Stimulated activated CD8-positive, alpha-beta memory T cell treated with anti-CD3 and anti-CD28 coated beads, Interleukin-2, amount 100 ng/mL, for 48 hours (primary cell): ENCODE measurements at regions not wholly inside any gene's neighbourhood (a gene's known extent, or its start where the extent isn't known, plus 50 kb on each side); places are given as distances from the start of the nearest gene placed in this dataset.

Experiments
- DNase-seq, 2 donors: peaks; one replicate each; pipeline ENCODE4 v3.0.0-alpha.2; 2020; ENCODE audit warnings: low read depth in 2 of 2

DNA sequence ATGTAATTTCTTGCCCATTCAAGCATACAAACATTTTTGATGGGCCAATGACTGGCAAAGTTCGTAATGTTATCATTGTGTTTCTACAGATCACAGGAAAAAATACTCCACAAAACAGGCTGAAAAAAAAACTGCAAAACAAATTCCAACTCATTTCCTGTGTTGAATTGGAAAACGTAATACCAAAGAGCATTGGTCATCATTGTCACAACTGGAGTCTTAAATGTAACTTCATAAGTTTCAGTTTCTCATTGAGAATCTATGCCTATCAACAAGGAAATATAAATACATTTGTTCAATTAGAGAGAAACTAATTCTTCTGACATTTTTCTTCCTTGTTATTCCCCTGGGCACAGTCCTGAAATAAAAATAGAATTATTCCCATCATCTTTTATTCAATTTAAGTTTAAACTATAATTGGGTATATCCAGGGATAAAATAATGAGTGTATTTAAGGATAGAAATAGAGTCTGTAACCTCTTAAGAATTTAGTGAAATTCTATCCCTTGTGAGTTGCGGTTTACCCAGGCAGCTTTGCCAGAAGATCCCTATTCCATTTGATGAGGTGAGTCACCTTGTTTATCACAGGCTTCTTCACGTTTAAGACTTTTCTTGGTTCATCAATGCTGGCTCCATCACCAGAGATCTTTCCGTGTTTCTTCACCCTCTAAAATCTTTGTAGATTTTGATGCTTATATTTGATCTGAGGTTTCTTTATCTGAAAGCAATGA lies 112.7 kb upstream of the ITGA1 start:
- DNase-seq: no peak

DNA sequence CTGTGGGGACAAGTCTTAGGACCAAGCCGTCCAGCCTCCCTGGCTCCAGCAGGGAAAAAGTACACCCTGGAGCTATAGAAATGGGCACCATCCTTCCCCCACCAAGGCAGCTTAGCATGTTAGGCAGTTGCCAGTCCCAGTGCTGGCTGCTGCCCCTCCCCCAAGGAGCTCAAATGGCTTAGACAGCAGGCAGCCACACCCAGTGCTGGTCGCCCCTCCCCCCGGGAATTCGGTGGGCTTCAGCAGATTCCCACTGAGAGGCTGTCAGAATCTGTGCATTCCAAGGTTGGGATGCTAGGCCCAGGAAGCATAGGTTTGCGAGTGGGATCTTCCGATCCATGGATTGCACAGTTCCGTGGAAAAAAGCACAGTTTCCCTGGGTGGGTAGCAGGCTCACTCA lies 105.2 kb upstream of the ITGA1 start:
- no peak for DNase-seq

DNA sequence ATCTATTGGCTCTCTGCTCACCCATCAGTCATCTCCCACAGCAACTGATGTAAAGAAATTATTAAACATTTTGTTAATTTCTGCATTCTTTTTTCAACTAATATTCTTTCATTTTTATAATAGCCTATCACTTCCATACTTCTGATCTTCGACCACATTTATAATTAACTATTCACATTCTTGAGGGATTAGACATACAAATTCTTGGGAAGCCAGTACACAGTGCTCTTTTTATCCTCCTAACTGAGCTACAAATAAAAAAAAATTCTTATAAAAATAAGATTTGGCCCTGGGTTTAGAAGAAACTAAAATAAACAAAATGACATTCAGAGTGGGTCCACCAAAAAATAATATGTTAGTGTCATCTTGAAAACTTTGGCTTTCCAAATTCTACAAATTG lies 103.7 kb upstream of the ITGA1 start:
- no peak for DNase-seq

DNA sequence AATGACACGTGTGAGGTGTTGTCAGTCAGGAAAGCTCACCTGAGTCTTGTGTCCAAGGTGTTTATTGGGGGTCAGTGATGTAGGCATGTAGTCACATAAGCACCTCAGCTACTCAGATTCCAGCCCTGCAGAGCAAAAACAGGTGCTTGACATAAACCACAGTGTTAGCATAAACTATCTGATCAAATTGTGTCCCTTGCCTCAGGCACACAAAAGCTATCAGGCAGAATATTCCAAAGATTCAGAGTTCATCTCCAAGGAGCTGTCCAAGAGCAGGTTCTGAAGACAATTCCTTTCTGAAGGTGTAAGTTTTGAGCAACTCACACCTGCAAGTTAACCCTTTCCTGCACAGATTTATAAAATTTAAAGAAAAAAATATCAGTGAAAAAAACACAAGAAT lies 102.2 kb upstream of the ITGA1 start:
- no peak for DNase-seq

DNA sequence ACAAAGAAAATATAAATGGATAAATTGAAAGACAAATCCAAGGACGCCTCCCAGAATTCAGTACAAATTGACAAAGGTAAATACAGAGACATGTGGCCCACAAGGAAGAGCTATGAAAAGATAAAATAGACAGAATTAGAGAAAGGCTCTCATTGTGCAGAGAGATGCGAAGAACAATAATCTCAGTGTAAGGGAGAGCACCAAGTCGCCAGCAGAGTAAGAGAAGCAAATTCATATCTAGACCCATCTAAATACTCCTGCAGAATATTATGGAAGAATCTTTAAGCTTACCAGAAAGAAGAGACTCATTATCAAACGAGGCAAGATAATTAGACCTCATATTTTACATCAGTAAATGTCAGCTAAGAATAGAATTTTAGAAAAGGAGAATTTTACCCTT lies 101.7 kb upstream of the ITGA1 start:
- DNase-seq: no peak

DNA sequence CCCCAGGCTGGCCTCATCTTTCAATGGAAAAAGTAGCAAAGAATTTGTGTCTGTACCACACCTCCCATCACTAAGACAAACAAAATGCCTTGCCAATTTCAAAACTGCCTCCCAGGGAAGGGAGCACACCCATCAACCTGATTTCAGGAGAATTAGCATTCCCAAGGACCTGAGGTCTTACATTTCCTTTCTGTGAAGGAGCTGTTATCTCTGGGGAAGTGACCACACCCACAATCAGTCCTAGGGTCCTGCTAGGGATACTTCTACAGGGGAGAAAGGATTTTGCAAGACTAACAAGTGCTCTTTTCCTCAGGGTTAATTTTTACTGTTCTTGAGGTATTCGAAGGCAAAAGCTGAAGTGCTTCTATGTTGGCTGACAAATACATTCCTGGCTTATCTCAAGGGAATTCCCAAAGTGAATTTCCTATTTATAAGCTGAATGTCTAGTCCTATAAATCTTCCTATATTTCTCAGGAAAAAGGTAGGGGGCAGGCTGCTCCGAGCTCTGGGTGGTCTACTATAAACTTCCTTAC lies 97.4 kb upstream of the ITGA1 start:
- no peak for DNase-seq

DNA sequence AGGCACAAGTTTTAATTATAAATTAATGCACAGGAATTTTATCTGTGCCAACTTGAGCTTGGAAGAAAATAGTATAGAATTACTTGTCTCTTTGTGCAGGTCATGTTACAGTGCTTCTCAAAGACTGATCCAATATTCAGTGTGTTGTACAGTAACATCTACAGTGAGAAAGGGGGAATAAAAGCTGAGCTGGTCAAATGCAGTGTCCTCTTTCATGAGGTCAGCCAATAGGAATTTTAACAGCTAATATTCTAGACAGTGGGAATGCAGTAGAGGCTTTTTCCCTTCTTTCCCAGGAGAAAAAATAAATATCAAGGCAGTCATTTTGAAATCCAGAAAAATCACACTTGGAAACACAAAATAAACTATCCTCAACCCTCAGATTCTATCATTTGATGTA lies 95.7 kb upstream of the ITGA1 start:
- DNase-seq: no peak

DNA sequence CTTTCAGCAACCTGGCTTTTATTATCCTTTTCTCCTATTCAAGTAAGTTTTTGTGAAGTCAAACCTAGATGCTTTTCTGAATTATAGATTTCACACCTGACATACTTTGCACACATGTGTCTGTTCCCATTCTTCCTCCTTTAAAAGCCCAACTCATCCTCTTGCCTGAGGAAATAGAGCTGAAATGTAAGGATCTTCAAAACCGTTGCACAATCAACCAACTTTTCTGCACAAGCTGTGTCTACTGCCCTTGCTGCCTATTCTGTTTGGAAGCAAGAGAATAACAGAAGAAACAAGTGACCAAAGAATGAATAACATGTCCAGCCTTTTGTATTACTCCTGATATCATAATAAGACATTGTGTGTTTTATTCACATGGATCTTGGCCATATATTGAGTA lies 95.1 kb upstream of the ITGA1 start:
- no peak for DNase-seq

DNA sequence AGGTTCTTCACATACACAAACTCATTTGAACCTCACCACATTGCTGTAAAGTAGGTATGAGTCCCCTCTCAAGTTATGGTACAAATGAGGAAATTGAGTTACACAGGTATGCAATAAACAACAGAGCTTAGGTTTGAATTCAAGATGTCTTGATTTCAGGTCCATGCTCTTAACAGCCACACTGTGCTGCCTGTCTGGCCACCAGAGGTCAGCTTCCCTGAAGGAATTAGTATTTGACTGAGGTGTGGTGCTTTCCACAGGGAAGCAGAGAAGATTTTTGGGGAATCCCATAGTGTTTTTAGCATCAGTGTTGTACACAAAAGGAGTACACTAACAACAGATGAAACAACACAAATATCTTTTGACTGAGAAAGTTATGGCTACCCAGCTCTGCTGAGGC lies 94.4 kb upstream of the ITGA1 start:
- DNase-seq: no peak

DNA sequence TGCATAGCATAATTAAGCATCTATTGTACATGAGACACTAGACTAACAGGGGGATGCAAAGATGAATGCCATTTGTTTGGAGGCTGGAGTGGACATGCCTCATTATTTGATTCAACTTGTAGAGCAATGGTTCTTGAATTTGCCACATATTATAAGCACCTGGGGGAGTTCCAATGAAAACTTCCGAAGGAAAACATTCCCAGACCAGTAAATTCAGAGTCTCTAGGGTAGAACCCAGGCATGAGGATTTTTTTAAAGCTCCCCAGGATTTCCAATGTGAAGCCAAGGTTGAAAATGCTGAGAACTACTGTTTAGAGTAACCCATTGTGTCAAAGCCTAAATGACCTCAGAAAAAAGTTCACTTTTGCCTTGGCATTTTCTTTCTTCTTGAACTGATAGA lies 93.9 kb upstream of the ITGA1 start:
- no peak for DNase-seq

DNA sequence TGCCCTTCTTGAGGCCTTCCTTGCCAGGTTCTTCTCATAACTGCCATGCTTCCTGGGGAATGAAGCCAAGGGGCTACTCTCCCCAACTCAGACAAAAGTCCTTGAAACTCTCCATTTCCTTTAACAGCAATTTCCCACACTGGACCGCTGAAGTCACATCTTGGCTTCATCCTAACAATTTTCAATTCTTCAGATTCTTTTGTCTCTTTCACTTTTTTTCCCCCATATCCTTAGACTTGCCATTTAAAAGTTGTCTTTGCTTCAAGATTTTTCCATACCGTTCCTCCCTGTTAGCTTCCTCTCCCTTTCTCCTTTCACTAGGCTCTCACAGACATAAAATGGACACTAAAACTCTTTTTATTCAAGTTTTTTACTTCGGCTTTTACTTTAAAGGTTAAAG lies 93.1 kb upstream of the ITGA1 start:
- DNase-seq: no peak

DNA sequence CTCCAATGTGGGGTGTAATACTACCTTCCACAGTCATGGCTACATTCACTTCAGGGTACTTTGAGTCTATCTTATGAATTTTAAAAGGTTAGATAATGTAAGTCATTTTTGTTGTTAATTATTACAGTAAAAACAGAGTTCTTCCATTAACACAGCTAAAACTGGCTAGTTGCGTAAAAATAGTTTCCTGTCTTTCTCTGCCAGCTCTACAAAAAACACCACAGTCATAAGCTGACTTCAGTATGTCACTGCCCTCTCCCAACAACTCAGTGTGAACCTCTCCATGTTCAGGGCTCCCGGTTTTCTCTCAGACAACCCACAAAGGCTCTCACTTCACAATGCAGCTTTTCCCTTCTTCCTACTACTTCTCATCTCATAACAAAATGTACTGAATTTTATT lies 84.8 kb upstream of the ITGA1 start:
- no peak for DNase-seq

DNA sequence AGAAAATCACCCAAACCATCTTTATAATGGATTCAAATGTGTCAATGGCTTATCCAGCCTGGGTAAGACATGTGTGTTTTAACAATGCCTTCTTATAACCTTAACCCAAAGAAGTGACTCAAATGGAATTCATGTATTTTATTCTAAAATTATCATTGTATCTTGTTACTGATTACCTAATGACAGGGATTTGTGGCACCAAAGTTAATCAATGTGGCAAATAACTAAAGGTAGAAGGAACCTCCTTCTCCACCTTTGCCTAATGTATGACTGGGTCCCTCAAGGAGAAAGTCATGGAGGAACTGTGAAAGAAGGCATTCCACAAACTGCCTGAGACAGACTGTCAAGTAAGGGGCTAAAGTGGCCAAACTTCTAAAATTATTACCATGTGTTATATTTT lies 84.4 kb upstream of the ITGA1 start:
- DNase-seq: no peak

DNA sequence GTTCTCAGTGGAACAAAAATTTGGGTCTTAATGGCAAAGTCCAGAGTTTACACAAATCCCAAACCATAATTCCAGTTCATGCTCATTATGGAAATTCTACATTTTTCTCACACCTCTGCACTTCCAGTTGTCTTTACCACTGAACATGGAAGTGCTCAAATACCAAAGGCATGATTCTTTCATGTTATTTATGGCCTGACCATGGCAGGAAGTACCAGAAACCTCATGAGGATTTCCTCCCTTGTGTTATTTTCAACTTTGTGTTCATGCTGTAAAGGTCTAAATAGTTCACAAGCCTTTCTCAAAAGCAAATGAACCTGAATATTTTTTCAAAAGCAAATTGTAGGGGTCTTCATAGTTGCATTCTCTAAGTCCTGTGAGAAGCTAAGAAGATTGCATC lies 82.0 kb upstream of the ITGA1 start:
- no peak for DNase-seq

DNA sequence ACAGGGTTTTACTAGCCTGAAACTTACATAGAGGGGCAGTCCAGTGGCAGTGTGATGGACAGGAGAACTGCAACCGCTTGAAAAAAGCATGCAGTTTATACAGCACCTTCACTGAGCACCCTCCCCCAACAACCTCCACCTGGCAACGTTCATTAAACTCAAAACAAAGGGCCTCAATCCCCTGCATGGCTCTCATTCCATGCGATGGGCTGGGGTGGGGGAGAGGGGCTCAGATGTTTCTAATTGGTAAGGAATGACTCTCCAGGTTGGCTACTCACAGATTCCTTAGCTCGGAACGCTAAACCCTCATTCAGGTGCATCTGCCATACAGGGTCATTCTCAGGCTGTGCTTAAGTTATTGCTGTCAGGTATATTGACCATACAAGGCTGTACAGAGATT lies 80.9 kb upstream of the ITGA1 start:
- DNase-seq: no peak

DNA sequence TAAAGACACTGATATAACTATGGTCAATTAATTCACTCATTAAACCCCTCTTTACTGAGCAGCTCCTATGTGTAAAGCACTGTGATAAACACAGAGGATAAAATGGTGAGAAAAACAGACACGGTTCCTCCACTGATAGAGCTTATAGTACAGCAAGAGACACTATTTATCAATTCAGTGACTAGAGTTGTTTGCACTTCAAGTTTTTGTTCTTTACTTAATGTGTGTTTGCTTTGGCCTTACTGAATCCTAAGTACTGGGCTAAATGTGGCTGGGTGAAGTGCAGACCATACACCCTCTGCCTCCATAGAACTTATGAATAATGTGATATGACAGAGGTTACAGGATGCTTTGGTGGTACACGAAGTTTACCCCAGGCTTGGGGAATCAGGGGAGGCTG lies 80.1 kb upstream of the ITGA1 start:
- no peak for DNase-seq

DNA sequence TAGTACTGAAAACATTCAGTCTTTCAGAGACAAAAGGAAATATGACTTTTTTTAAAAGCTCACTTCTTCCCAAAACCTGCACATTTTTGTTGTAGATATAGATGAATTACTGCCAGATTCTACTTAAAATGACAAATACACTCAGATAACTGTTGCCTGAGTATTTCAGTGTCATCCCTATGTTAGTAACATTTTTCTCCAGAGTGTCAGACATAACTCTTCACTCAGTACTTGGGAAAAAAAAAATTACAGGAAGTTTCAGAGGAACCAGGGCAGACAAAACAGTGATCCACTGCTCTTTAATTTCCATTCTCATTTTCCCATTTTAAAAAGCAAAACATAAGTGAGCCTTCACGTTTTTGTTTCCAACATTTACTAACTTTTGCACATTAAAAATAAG lies 79.3 kb upstream of the ITGA1 start:
- no peak for DNase-seq

DNA sequence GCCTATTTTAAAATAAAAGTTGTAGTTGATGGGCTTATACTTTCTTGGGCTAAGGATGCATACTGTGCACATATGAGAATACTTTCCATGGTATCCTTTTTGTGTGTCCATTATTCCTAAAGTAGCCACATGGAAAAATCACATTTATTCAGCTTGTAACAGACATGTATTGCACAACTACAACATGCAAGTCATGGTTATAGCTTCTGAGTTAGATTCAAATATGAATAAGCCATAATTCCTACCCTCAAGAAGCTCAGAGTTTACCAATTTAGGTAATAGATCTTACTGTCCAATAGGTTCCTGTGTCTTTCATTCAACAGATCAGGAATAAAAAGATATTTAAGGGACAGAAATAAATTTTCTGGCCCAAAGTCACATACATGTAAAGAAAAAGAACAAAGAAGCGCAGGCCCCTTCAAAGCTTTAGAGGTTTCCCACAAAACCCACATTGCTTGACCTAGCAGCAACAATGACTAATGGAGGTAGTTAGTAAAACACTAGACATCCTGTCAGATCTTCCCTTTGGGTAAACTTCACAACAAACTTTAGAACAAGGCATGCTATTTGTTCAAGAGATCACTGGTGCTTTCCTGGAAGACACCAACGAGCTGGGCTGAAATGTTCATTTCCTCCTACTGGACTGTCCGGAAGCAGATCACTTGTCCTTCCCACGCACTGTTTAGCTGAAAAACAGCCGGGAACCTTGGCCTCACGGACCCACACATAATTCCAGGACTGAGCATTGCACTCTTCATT lies 78.4 kb upstream of the ITGA1 start:
- no peak for DNase-seq

DNA sequence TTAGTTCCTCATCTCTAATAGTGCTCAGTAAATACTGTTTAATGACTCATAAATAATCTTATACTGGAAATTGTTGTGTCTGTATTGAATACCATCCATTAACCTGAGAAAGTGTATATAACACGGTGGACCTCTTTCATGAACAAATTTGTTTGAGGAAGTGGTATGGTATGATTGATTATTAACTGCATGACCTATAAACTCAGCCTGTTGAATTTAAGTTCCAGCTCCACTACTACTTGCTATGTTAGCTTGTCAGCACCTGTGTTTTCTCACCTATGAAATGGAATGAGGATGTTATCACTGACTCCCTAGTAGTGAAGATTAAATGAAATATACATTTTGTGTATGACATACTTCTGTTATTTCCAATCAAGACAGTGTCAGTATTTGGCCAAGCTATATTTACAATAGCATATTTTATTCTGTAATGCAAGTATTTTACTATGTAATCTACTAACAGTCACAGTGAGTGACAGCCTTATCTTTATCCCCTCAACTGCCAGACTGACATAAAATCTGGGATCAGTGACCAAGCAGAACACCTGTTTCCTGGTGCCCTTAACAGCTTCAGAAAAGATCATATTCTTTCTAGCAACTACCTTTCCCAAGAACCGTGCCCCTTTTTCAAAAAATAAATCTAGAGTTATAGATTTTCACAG lies 77.3 kb upstream of the ITGA1 start:
- no peak for DNase-seq

DNA sequence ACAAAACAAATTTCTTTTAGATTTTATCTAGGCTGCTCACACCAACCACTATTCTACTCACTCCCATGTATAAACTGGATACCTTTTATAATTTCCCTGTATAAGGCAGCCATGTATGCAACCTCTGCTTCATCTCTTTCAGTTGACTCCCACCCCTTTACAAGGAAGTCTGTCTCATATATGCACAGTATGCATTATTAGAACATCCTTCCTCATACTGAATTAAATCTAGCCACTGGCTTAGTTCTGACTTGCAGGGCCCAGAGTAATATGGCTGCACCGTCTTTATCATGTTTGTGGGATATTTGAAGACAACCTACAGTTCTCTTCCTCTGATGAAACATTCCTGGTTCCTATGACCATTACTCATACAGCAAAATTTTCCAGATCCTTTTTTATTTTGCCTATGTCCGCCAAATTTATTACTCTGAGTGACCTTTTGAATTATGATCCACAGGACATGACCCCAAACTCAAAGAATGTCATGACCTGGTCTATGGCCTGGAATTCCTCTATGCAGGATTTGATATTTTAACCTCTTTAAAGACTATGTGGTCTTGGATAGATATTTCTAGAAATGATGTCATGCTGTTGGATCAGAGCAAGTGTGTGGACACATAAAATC lies 76.6 kb upstream of the ITGA1 start:
- no peak for DNase-seq

DNA sequence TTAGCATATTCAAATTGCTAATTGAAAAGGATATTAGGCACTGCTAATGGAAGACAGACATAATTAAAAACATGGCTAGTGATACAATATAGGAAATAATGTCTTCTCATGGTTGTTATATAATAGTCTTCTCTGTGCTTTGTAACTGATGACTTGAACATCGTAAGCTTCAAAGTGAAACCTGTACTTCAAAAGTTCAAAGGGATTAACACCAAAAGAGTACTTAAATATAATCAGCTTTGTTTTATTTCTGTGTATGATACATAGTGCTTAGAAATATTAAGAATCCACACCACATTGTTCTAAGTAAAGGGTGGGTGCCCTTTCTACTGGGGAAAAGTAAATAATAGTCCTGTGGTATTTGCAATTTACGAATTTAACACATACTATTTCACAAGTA lies 75.4 kb upstream of the ITGA1 start:
- DNase-seq: no peak

DNA sequence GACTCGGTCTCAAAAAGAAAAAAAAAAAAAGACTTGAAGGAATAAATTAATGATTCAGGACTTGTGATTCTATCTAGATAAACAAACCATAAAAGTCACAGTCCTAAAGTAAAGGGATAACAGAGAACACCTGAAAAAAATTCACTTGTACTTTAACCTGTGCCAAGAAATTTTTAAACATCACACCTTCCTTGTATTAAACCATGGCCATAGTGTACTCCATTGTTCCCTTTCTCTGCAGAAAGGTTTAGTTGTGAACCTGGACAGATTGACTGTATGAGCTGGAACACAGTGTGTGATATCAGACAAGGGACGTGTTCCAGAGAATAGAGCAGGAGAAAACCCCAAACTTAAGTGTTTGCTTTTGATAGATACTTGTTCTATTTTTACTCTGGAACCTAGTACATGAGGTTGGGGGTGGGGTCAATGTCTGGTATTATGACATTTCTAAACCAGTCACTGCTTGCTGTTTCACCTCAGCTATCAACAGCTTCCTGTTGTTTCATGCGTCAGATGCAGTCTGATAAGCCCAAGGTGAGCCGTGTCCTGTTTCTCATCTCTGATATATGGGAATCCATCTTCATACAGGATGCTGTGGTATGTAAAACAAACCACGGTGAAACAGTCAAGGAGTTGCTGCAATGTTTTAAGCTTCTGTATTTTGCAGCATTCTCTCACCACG lies 62.5 kb upstream of the ITGA1 start:
- DNase-seq: no peak
